Glutamatergic neuron (in vitro differentiated cells): ENCODE measurements at regions not wholly inside any gene's neighbourhood (a gene's known extent, or its start where the extent isn't known, plus 50 kb on each side); places are given as distances from the start of the nearest gene placed in this dataset.

Experiments
- DNase-seq: peaks from one replicate; pipeline ENCODE4 v3.0.0; 2022
- H3K27ac Mint-ChIP-seq: one replicate; pipeline ENCODE4 v1.8.0; 2020; ENCODE audit warnings: mild to moderate bottlenecking, mixed read lengths, inconsistent platforms; ENCODE audit not compliant: unreplicated experiment
- H3K27me3 Mint-ChIP-seq: one replicate; pipeline ENCODE4 v1.8.0; 2020; ENCODE audit warnings: mild to moderate bottlenecking, moderate library complexity, mixed read lengths, inconsistent platforms; ENCODE audit not compliant: unreplicated experiment
- H3K36me3 Mint-ChIP-seq: one replicate; pipeline ENCODE4 v1.8.0; 2020; ENCODE audit warnings: mild to moderate bottlenecking, mixed read lengths, inconsistent platforms; ENCODE audit not compliant: unreplicated experiment
- H3K4me1 Mint-ChIP-seq: one replicate; pipeline ENCODE4 v1.8.0; 2020; ENCODE audit warnings: mild to moderate bottlenecking, low read depth, mixed read lengths, inconsistent platforms; ENCODE audit not compliant: unreplicated experiment
- H3K4me3 Mint-ChIP-seq: one replicate; pipeline ENCODE4 v1.8.0; 2020; ENCODE audit warnings: mild to moderate bottlenecking, mixed read lengths, inconsistent platforms; ENCODE audit not compliant: unreplicated experiment
- H3K9me3 Mint-ChIP-seq: one replicate; pipeline ENCODE4 v1.8.0; 2020; ENCODE audit warnings: mild to moderate bottlenecking, moderate library complexity, mixed read lengths, inconsistent platforms; ENCODE audit not compliant: unreplicated experiment
- TF ChIP-seq, protein P1 (sequence below): fragments of 200-600 bp; sonication (generic); IDR thresholded peaks from one replicate; pipeline ENCODE4 v1.5.0; 2021; ENCODE audit not compliant: partially characterized antibody, unreplicated experiment

GRCh38 chr21:43289442-43289841, 120.6 kb downstream of the CRYAA start:
- H3K9me3 Mint-ChIP-seq: peaks cover 2% of the 10 kb centered on the region
- no peak overlapping the region for H3K4me3 Mint-ChIP-seq
- H3K36me3 Mint-ChIP-seq: no peaks in the 10 kb centered on the region
- H3K27me3 Mint-ChIP-seq: peaks cover 4% of the 10 kb centered on the region
- DNase-seq: no peak
- H3K27ac Mint-ChIP-seq: no peak overlapping the region
- TF ChIP-seq, protein P1, sequence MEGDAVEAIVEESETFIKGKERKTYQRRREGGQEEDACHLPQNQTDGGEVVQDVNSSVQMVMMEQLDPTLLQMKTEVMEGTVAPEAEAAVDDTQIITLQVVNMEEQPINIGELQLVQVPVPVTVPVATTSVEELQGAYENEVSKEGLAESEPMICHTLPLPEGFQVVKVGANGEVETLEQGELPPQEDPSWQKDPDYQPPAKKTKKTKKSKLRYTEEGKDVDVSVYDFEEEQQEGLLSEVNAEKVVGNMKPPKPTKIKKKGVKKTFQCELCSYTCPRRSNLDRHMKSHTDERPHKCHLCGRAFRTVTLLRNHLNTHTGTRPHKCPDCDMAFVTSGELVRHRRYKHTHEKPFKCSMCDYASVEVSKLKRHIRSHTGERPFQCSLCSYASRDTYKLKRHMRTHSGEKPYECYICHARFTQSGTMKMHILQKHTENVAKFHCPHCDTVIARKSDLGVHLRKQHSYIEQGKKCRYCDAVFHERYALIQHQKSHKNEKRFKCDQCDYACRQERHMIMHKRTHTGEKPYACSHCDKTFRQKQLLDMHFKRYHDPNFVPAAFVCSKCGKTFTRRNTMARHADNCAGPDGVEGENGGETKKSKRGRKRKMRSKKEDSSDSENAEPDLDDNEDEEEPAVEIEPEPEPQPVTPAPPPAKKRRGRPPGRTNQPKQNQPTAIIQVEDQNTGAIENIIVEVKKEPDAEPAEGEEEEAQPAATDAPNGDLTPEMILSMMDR: no peak
- H3K4me1 Mint-ChIP-seq: peaks cover 23% of the 10 kb centered on the region

DNA sequence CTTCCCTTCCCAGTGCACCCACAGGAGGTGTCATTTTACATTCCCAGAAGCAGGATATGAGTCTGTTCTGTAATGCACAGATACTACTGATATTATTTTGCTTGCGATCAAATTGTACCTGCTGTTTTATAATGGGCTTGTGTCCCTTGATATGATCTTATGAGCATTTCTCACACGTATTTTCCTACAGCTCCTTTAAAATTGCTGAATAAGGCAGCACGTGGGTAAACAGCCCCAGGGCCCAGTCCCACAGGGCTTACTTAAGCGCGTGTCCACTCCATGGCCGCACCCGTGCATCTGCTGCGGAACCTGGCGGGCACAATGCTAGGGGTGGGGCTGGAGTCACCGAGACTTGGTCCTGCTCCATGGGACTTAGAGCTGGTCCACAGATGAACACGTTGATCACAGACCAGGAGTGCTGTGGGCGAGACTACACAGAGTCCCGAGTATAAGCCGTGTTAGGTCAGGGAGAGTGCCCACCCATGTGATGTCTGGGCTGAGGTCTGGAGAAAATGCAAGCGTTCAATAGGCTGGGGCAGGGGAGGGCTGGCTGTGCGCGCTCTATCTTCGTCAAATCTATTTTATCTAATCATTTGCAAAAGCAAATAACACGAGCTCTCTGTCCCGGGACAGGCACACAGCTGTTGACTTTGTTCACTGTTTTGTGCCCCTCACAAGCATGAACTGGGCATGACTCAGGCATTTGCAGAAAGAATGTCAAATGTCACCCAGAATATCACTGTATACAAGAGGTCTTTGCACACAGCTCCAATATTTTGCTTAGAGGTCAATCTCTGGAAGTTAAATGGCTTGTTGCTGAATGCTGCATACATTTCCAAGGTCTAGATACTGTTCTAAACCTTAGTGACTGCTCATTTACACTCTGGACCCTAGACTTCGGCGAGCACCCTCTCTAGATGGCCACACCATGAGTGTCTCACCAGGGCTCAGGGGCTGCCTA, 119.3 kb downstream of the CRYAA start:
- DNase-seq: no peak
- H3K4me3 Mint-ChIP-seq: no peak overlapping the region
- peaks cover 2% of the 10 kb centered on the region for H3K9me3 Mint-ChIP-seq
- H3K27ac Mint-ChIP-seq: peak overlapping the region; percentile 17
- peaks cover under 1% of the 10 kb centered on the region for H3K27me3 Mint-ChIP-seq
- peaks cover 23% of the 10 kb centered on the region for H3K4me1 Mint-ChIP-seq
- TF ChIP-seq, protein P1: no peak
- no peaks in the 10 kb centered on the region for H3K36me3 Mint-ChIP-seq

DNA sequence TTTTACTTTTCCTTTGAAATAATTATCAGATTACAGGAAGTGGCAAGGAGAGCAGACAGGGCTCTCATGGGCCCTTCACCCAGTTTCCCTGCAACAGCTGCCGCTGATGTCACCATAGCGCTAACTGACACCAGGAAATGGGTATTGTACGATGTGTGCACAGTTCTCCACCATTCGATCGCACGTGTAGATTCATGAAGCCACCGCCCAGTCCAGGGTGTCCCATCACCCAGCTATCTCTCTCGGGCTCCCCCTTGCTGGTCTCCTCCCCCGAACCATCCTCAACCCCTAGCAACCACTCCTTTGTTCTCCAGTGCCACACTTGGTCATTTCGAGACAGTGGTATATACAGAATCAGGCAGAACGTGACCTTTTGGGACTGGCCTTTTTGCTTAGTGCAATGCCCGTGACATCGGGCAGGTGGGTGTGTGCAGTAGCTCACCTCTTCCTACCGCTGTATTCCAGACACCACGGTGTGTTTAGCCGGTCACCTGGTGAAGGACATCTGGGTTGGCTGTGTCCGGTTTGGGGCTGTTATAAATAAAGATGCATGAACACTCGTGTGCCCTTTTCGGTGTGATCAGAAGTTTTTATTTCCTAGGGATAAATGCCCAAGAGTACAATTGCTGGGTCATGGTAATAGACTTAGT, 118.4 kb downstream of the CRYAA start:
- H3K4me1 Mint-ChIP-seq: peaks cover 23% of the 10 kb centered on the region
- no peaks in the 10 kb centered on the region for H3K36me3 Mint-ChIP-seq
- H3K27ac Mint-ChIP-seq: no peak overlapping the region
- TF ChIP-seq, protein P1: no peak
- no peaks in the 10 kb centered on the region for H3K27me3 Mint-ChIP-seq
- DNase-seq: no peak
- peak overlapping the region; percentile 32 for H3K4me3 Mint-ChIP-seq
- peaks cover 2% of the 10 kb centered on the region for H3K9me3 Mint-ChIP-seq

DNA sequence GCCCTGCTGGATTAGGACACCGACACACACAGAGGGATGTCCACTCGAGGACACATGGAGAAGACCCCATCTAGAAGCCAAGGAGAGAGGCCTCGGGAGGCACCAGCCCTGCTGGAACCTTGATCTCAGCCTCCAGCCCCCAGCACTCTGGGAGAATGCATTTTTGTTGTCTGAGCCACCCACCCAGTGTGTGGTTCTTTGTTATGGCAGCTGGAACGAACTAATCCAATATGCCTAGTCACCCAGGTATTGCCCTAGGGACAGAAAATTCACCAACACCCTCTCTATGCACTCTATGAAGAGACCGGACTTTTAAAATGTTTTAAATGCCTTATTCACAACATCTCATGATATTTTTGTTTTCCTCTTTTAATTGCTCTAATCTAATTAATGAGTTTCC, 117.4 kb downstream of the CRYAA start:
- Mint-ChIP-seq H3K27ac (no peak overlapping the region), H3K4me3 (no peak overlapping the region), H3K9me3 (peaks cover 2% of the 10 kb centered on the region), H3K27me3 (no peaks in the 10 kb centered on the region), H3K4me1 (peaks cover 22% of the 10 kb centered on the region), H3K36me3 (no peaks in the 10 kb centered on the region)
- TF ChIP-seq, protein P1: no peak
- no peak for DNase-seq

- Mint-ChIP-seq H3K36me3 (no peaks in the 10 kb centered on the region), H3K27ac (no peak overlapping the region), H3K4me1 (peaks cover 17% of the 10 kb centered on the region), H3K4me3 (no peak overlapping the region), H3K27me3 (no peaks in the 10 kb centered on the region), H3K9me3 (no peaks in the 10 kb centered on the region)
- TF ChIP-seq, protein P1: no peak
- no peak for DNase-seq
These were observed 115.9 kb downstream of the CRYAA start for GRCh38 chr21:43284700-43285099.
